Subcutaneous abdominal adipose tissue (tissue), 5 donors: ENCODE measurements at regions not wholly inside any gene's neighbourhood (a gene's known extent, or its start where the extent isn't known, plus 50 kb on each side); places are given as distances from the start of the nearest gene placed in this dataset.

ENCODE experiments used
- H3K27ac ChIP-seq: one replicate; pipeline ENCODE4 v1.7.0; 2013; ENCODE audit warnings: low read depth, mild to moderate bottlenecking, inconsistent platforms, low read length, moderate library complexity
- H3K27me3 ChIP-seq, 5 donors: one replicate each; pipeline ENCODE4 v1.7.0; 2013; ENCODE audit warnings: low read length in 5 of 5, inconsistent platforms in 1 of 5; ENCODE audit not compliant: control insufficient read depth in 5 of 5, insufficient read depth in 4 of 5
- H3K36me3 ChIP-seq, 5 donors: one replicate each; pipeline ENCODE4 v1.7.0; 2013; ENCODE audit warnings: low read length in 5 of 5; ENCODE audit not compliant: control insufficient read depth in 5 of 5, insufficient read depth in 5 of 5
- H3K4me1 ChIP-seq, 5 donors: one replicate each; pipeline ENCODE4 v1.7.0; 2013; ENCODE audit warnings: low read length in 5 of 5, mild to moderate bottlenecking in 3 of 5, moderate library complexity in 1 of 5; ENCODE audit not compliant: control insufficient read depth in 5 of 5, insufficient read depth in 5 of 5
- H3K4me3 ChIP-seq, 5 donors: one replicate each; pipeline ENCODE4 v1.7.0; 2013; ENCODE audit warnings: low read length in 5 of 5, low read depth in 1 of 5
- H3K9ac ChIP-seq, 5 donors: one replicate each; pipeline ENCODE4 v1.7.0; 2013; ENCODE audit warnings: low read length in 5 of 5, mild to moderate bottlenecking in 4 of 5, moderate library complexity in 3 of 5
- H3K9me3 ChIP-seq, 5 donors: one replicate each; pipeline ENCODE4 v1.7.0; 2013; ENCODE audit warnings: low read length in 5 of 5; ENCODE audit not compliant: control insufficient read depth in 5 of 5
- donor health status: healthy.
- donor health status: healthy.
- donor health status: healthy.
- donor health status: healthy.
- donor health status: healthy.

DNA sequence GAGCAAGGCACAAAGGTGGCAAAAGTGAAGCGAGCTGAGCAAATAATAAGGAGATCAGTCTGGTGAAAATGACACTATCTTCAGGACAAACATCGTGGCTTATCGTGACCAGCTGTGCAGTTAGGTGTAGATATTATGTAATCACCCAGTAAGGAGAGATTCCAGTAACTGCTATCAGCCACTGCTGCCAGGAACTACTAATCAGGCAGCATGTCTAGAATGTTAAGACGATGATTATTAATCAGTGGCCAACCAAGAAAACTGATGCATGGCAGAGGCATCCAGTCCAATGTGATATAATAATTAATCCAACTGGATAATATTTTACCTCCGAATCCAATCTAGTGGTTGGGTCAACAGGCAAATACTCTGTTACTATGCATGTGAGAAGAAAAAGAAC lies 252.7 kb upstream of the ZPLD1 start:
- Histone ChIP-seq H3K4me1 (peaks cover 7 to 44% (median 31%) of the 10 kb centered on the region in 5 donors), H3K36me3 (no peaks in the 10 kb centered on the region), H3K27ac (peak overlapping the region; percentile 92), H3K9ac (peak overlapping the region in 3 of 5 donors; percentile 14 to 85 (median 74)), H3K27me3 (no peaks in the 10 kb centered on the region), H3K4me3 (no peak overlapping the region), H3K9me3 (no peaks in the 10 kb centered on the region)

DNA sequence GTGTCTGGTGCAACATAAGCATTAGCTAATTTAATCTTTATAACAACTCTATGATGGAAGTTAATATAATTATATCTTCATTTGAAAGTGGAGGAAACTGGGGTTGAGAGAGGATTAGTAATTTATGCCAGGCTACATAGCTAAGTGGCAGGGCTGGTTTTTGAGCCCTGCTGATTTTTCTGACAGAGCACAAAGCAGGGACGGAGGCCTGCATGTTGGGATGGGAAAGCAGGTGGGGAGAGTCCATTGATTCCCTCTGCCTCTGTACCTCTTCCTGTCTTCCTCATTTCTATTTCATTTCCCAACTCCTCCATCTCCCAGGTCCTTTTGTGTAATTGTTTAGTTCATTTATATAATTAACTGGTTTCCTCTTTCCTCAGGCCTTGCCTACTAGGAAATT lies 251.6 kb upstream of the ZPLD1 start:
- no peaks in the 10 kb centered on the region for H3K9me3 ChIP-seq
- H3K36me3 ChIP-seq, result no peaks in the 10 kb centered on the region
- H3K9ac ChIP-seq, result no peak overlapping the region
- H3K27me3 ChIP-seq, result no peaks in the 10 kb centered on the region
- no peak overlapping the region for H3K27ac ChIP-seq
- H3K4me3 ChIP-seq, result no peak overlapping the region
- H3K4me1 ChIP-seq, result peaks cover 7 to 44% (median 31%) of the 10 kb centered on the region in 5 donors

GRCh38 chr3:102183623-102184022 lies 251.2 kb upstream of the ZPLD1 start:
- H3K4me1 ChIP-seq, result peaks cover 7 to 44% (median 31%) of the 10 kb centered on the region in 5 donors
- H3K9ac ChIP-seq, result peak overlapping the region in 1 of 5 donors; percentile 21
- H3K4me3 ChIP-seq, result no peak overlapping the region
- no peak overlapping the region for H3K27ac ChIP-seq
- no peaks in the 10 kb centered on the region for H3K27me3 ChIP-seq
- no peaks in the 10 kb centered on the region for H3K36me3 ChIP-seq
- H3K9me3 ChIP-seq, result no peaks in the 10 kb centered on the region

DNA sequence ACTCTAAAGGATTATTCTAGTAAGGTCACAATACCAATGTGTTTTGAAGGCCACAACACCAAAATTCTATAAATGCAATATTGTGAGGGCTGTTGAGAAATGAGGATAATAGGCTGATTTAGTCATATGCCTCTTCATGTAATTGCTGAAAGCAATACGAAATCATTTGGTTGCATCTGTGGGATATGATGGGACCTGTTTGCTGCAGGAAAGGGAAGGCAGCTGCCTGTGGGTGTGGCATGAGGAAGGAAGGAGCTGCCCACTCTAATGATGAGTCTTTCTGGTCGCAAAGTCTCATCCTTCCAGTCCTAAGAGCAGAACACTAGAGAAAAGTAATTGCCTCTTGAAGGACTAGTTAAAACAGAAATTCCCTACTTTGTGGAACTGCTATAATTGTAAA lies 245.3 kb upstream of the ZPLD1 start:
- Histone ChIP-seq H3K9ac (no peak overlapping the region), H3K4me3 (no peak overlapping the region), H3K4me1 (peaks cover 0 to 4% (median 0%) of the 10 kb centered on the region in 5 donors), H3K27ac (no peak overlapping the region), H3K27me3 (no peaks in the 10 kb centered on the region), H3K36me3 (no peaks in the 10 kb centered on the region), H3K9me3 (no peaks in the 10 kb centered on the region)

- Histone ChIP-seq H3K4me1 (peaks cover 0 to 8% (median under 1%) of the 10 kb centered on the region in 5 donors), H3K9ac (no peak overlapping the region), H3K9me3 (no peaks in the 10 kb centered on the region), H3K36me3 (no peaks in the 10 kb centered on the region), H3K27ac (no peak overlapping the region), H3K27me3 (no peaks in the 10 kb centered on the region), H3K4me3 (no peak overlapping the region)
These were observed 244.7 kb upstream of the ZPLD1 start for GRCh38 chr3:102189956-102190723.

DNA sequence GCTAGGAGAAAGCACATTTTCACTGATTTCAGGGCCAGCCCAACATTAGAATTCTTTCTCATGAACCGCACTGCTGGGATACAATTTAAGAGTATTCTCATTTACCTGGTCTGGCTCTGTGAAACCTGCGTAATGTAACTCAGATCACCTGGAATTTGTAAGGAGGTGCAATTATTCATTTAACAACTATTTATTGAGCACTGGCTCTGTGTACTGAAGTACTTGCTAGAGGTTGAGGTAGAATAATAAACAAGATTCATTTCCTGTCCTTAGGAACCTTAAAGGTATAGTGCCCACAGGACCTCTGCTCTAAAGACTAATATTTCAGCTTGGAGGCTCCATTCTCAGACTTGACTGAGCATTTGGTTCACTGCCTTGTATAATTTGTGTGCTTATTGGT lies 242.2 kb upstream of the ZPLD1 start:
- Histone ChIP-seq H3K27me3 (no peaks in the 10 kb centered on the region), H3K9me3 (no peaks in the 10 kb centered on the region), H3K27ac (no peak overlapping the region), H3K9ac (no peak overlapping the region), H3K4me1 (peaks cover 0 to 10% (median 3%) of the 10 kb centered on the region in 5 donors), H3K4me3 (no peak overlapping the region), H3K36me3 (no peaks in the 10 kb centered on the region)

- H3K9me3 ChIP-seq, result no peaks in the 10 kb centered on the region
- H3K36me3 ChIP-seq, result no peaks in the 10 kb centered on the region
- no peaks in the 10 kb centered on the region for H3K27me3 ChIP-seq
- H3K4me3 ChIP-seq, result no peak overlapping the region
- peaks cover 0 to 10% (median 3%) of the 10 kb centered on the region in 5 donors for H3K4me1 ChIP-seq
- H3K27ac ChIP-seq, result no peak overlapping the region
- H3K9ac ChIP-seq, result no peak overlapping the region
These were observed 241.6 kb upstream of the ZPLD1 start for GRCh38 chr3:102193255-102193654.

- peaks cover 0 to 10% (median 3%) of the 10 kb centered on the region in 5 donors for H3K4me1 ChIP-seq
- H3K9me3 ChIP-seq, result no peaks in the 10 kb centered on the region
- no peak overlapping the region for H3K9ac ChIP-seq
- H3K4me3 ChIP-seq, result no peak overlapping the region
- H3K27me3 ChIP-seq, result no peaks in the 10 kb centered on the region
- H3K27ac ChIP-seq, result no peak overlapping the region
- H3K36me3 ChIP-seq, result no peaks in the 10 kb centered on the region
These were observed 240.8 kb upstream of the ZPLD1 start for GRCh38 chr3:102194001-102194400.

DNA sequence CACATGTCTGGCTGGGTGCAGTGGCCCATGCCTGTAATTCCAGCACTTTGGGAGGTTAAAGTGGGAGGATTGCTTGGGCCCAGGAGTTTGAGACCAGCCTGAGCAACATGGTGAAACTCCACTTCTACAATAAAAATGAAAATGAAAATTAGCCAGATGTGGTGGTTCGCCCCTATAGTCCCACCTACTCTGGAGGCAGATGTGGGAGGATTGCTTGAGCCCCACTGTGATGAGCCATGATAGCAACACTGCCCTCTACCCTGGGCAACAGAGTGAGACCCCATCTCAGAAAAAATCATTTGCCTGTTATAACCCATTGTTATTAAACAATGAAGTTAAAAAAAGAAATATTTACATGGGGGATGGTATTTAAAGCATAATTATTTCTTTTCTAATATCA lies 240.1 kb upstream of the ZPLD1 start:
- peaks cover 0 to 6% (median 3%) of the 10 kb centered on the region in 5 donors for H3K4me1 ChIP-seq
- H3K9me3 ChIP-seq, result no peaks in the 10 kb centered on the region
- H3K36me3 ChIP-seq, result no peaks in the 10 kb centered on the region
- H3K9ac ChIP-seq, result no peak overlapping the region
- no peak overlapping the region for H3K27ac ChIP-seq
- no peaks in the 10 kb centered on the region for H3K27me3 ChIP-seq
- H3K4me3 ChIP-seq, result no peak overlapping the region

DNA sequence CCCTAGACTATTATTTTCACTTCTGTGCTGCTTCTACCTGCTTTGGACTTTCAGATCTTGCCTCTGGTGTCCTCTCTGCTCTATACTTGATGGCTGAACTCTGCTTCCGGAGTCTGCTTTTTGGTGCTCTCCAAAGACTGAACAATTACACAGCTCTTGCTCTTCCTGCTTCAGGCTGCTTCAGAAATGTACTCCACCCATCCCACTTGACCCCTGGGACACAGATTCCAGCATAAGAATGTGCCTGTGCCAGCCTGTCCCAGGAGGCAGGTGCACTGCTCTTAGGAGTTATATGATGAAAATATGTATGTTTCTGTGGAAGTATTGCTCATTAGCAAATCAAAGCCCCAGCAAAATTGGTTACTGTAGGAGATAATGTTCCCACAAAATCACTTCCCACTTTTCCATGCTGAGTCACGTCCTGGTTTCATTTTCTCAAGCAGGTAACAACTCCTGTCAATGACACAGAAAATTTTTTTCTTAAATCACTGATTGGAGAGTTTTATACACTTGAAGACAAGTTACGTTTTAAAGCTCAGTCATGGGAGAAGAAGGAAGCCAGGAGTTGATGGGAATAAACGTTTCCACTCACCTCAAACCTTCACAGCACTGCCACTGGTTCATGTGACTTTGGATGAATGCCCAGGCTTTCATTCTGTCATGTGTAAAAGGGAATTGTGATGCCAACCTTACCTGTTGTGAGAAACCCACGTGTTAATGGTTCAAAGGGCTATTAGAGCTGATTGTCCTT lies 239.4 kb upstream of the ZPLD1 start:
- no peak overlapping the region for H3K9ac ChIP-seq
- no peaks in the 10 kb centered on the region for H3K36me3 ChIP-seq
- H3K27me3 ChIP-seq, result no peaks in the 10 kb centered on the region
- H3K9me3 ChIP-seq, result no peaks in the 10 kb centered on the region
- H3K4me1 ChIP-seq, result peaks cover 0 to 6% (median 3%) of the 10 kb centered on the region in 5 donors
- H3K4me3 ChIP-seq, result no peak overlapping the region
- H3K27ac ChIP-seq, result no peak overlapping the region
